ENCODE measurements at regions not wholly inside any gene's neighbourhood (a gene's known extent, or its start where the extent isn't known, plus 50 kb on each side); places are given as distances from the start of the nearest gene placed in this dataset.

GRCh38 chr2:16493788-16494187, 171.8 kb downstream of the CYRIA start:
- Histone ChIP-seq H4K91ac (replicated peaks; ENCODE audit: insufficient read length, low read length) (no peak overlapping the region), H3K36me3 (ENCODE audit: control insufficient read depth in 2 of 4, insufficient read depth in 4 of 4, low read length in 3 of 4) (no peaks in the 10 kb centered on the region), H3K56ac (replicated peaks; ENCODE audit: insufficient read length, low read depth, low read length) (no peak overlapping the region), H2BK12ac (ENCODE audit: low read depth, low read length) (no peak overlapping the region), H2BK20ac (ENCODE audit: low read length) (no peak overlapping the region), H3K4me3 (ENCODE audit: extremely low read depth in 1 of 4, insufficient read depth in 2 of 4, low read depth in 3 of 4, low read length in 4 of 4) (no peak overlapping the region), H4K8ac (ENCODE audit: extremely low read depth, insufficient read depth, low read length) (no peak overlapping the region), H3K9ac (replicated peaks in 1 of 4; ENCODE audit: extremely low read depth in 1 of 4, low read depth in 3 of 4, low read length in 3 of 4) (no peak overlapping the region), H2BK120ac (replicated peaks; ENCODE audit: low read depth, low read length) (no peak overlapping the region), H3K27me3 (replicated peaks in 1 of 4; ENCODE audit: control insufficient read depth in 3 of 4, extremely low read depth in 1 of 4, insufficient read depth in 3 of 4, low read length in 3 of 4) (no peaks in the 10 kb centered on the region), H3K4me1 (replicated peaks in 1 of 4; ENCODE audit: control insufficient read depth in 3 of 4, insufficient read depth in 4 of 4, low read length in 3 of 4) (no peaks in the 10 kb centered on the region), H2BK15ac (ENCODE audit: low read length) (no peak overlapping the region), H4K5ac (ENCODE audit: insufficient read length, low read depth, low read length) (no peak overlapping the region), H3K4ac (replicated peaks; ENCODE audit: insufficient read length, low read depth, low read length) (no peak overlapping the region), H3K79me2 (ENCODE audit: control insufficient read depth in 1 of 2, insufficient read depth in 2 of 2, low read length in 2 of 2) (no peaks in the 10 kb centered on the region), H2AK5ac (ENCODE audit: low read depth, low read length) (no peak overlapping the region), H2BK5ac (ENCODE audit: low read depth, low read length) (no peak overlapping the region), H2AFZ (ENCODE audit: low read length) (no peak overlapping the region), H3K4me2 (ENCODE audit: insufficient read depth in 1 of 2, low read depth in 2 of 2, low read length in 2 of 2) (no peak overlapping the region), H3K18ac (ENCODE audit: extremely low read depth, low read length) (no peak overlapping the region), H3K14ac (ENCODE audit: insufficient read length) (no peak overlapping the region), H3K79me1 (ENCODE audit: low read depth, low read length) (no peaks in the 10 kb centered on the region), H4K20me1 (replicated peaks in 1 of 2; ENCODE audit: control insufficient read depth in 1 of 2, insufficient read depth in 2 of 2, low read length in 2 of 2) (no peaks in the 10 kb centered on the region), H3K9me3 (ENCODE audit: insufficient read depth in 2 of 2, low read depth in 1 of 2, low read length in 1 of 2) (no peaks in the 10 kb centered on the region), H3K27ac (ENCODE audit: low read depth, low read length) (no peak overlapping the region), H3K23me2 (ENCODE audit: low read depth, low read length) (no peaks in the 10 kb centered on the region), H3K23ac (ENCODE audit: insufficient read length) (no peak overlapping the region)
- POLR2A ChIA-PET (ENCODE audit: partially characterized antibody) = no interaction called here
- DNase-seq (ENCODE audit: low read depth in 1 of 2, low spot score in 2 of 2) = no peak
- TF ChIP-seq TCF12 (IDR thresholded peaks at IDR 0.05; ENCODE audit: low read depth, low read length) (no peak), USF2 (IDR thresholded peaks at IDR 0.05; ENCODE audit: low read length) (no peak), TBP (IDR thresholded peaks at IDR 0.05; ENCODE audit: low read depth, low read length) (no peak), SP4 (IDR thresholded peaks at IDR 0.05; ENCODE audit: low read length) (no peak), POLR2A (IDR thresholded peaks at IDR 0.05; ENCODE audit: control extremely low read depth in 1 of 2, low read depth in 2 of 2, low read length in 2 of 2) (no peak), RAD21 (IDR thresholded peaks at IDR 0.05 in 1 of 2, conservative IDR thresholded peaks at IDR 0.05 in 1 of 2; ENCODE audit: low read depth in 2 of 2, low read length in 2 of 2) (no peak), SIX5 (IDR thresholded peaks at IDR 0.05; ENCODE audit: low read depth, low read length) (no peak), KDM5A (IDR thresholded peaks at IDR 0.05; ENCODE audit: low read length) (no peak), POU5F1 (IDR thresholded peaks at IDR 0.05; ENCODE audit: low read depth, low read length) (no peak), CEBPB (IDR thresholded peaks at IDR 0.05; ENCODE audit: low read depth, low read length) (no peak), CREB1 (IDR thresholded peaks at IDR 0.05) (no peak), RXRA (IDR thresholded peaks at IDR 0.05; ENCODE audit: insufficient read depth, low read depth, low read length) (no peak)
- WGBS, 2 experiments (ENCODE audit: extremely low coverage in 1 of 2, insufficient coverage in 1 of 2, insufficient read length in 1 of 2, insufficient replicate concordance in 2 of 2, low coverage in 1 of 2, low lambda C conversion rate in 2 of 2, missing lambda C conversion rate in 1 of 2) = 81% methylated on average over 3 of the region's 3 CpGs; no CpG with 5 or more reads in 1 of the 2 experiments
- CTCF ChIA-PET (ENCODE audit: partially characterized antibody) = interaction anchor here (0.9 kb wide), 1 partner anchor 633 kb away, joined by 3 read pairs; no protein-coding TSS in a partner anchor
- no peak for FAIRE-seq

Measured in H1 (cell line).